Mesenchymal stem cell (in vitro differentiated cells and primary cell): ENCODE measurements at regions not wholly inside any gene's neighbourhood (a gene's known extent, or its start where the extent isn't known, plus 50 kb on each side); places are given as distances from the start of the nearest gene placed in this dataset.
"Not testable (repeated sequence)": the region's sequence is repeated elsewhere in the genome, so short reads cannot be mapped to it uniquely, and the experiment has no call there.

Experiments
- DNase-seq: peaks from one replicate; pipeline ENCODE4 v3.0.0-alpha.2; 2013
- H2AFZ ChIP-seq: one replicate; pipeline ENCODE4 v1.6.1; 2013; ENCODE audit warnings: low read depth, mild to moderate bottlenecking, control low read depth, inconsistent platforms, low read length, moderate library complexity
- H2AK5ac ChIP-seq: 2 replicates; pipeline ENCODE4 v1.6.1; 2013; ENCODE audit warnings: low read length, moderate library complexity, mild to moderate bottlenecking, inconsistent platforms; ENCODE audit not compliant: severe bottlenecking
- H2BK120ac ChIP-seq: one replicate; pipeline ENCODE4 v1.6.1; 2013; ENCODE audit warnings: low read depth, mild to moderate bottlenecking, inconsistent platforms, low read length, moderate library complexity
- H2BK12ac ChIP-seq, 2 experiments: one replicate each; pipeline ENCODE4 v1.6.1; 2013; ENCODE audit warnings: inconsistent platforms in 2 of 2, low read length in 2 of 2, mild to moderate bottlenecking in 2 of 2, moderate library complexity in 2 of 2, control low read depth in 1 of 2
- H2BK15ac ChIP-seq: one replicate; pipeline ENCODE4 v1.6.1; 2013; ENCODE audit warnings: mild to moderate bottlenecking, low read depth, inconsistent platforms; ENCODE audit not compliant: poor library complexity, severe bottlenecking
- H2BK5ac ChIP-seq: 2 replicates; pipeline ENCODE4 v1.6.1; 2013; ENCODE audit warnings: low read depth, mild to moderate bottlenecking, low read length, control low read depth, inconsistent platforms; ENCODE audit not compliant: poor library complexity, severe bottlenecking
- H3K14ac ChIP-seq, 2 experiments: one replicate each; pipeline ENCODE4 v1.6.1; 2013; ENCODE audit warnings: inconsistent platforms in 2 of 2, low read length in 2 of 2, control low read depth in 1 of 2, mild to moderate bottlenecking in 1 of 2, moderate library complexity in 1 of 2
- H3K18ac ChIP-seq, 2 experiments: one replicate each; pipeline ENCODE4 v1.6.1; 2013; ENCODE audit warnings: inconsistent platforms in 2 of 2, low read length in 2 of 2, control low read depth in 1 of 2, low read depth in 1 of 2, mild to moderate bottlenecking in 1 of 2
- H3K23ac ChIP-seq, 2 experiments: one replicate each; pipeline ENCODE4 v1.6.1; 2013; ENCODE audit warnings: inconsistent platforms in 2 of 2, low read length in 2 of 2, mild to moderate bottlenecking in 2 of 2, moderate library complexity in 2 of 2, control low read depth in 1 of 2
- H3K27ac ChIP-seq: 2 replicates; pipeline ENCODE4 v1.5.1; 2013; ENCODE audit warnings: mild to moderate bottlenecking, moderate library complexity, low read length, control low read depth, inconsistent platforms; ENCODE audit not compliant: poor library complexity, severe bottlenecking
- H3K27me3 ChIP-seq, 2 experiments: 2 replicates each; pipeline versions ENCODE4 v1.6.1 to v1.7.0; 2013; ENCODE audit warnings: low read length in 2 of 2, mild to moderate bottlenecking in 2 of 2, moderate library complexity in 2 of 2, control low read depth in 1 of 2, inconsistent platforms in 1 of 2; ENCODE audit not compliant: control insufficient read depth in 1 of 2, insufficient read depth in 1 of 2
- H3K36me3 ChIP-seq, 2 experiments: 2 replicates each; pipeline versions ENCODE4 v1.6.1 to v1.7.0; 2013; ENCODE audit warnings: low read length in 2 of 2, control low read depth in 1 of 2, inconsistent platforms in 1 of 2, low read depth in 1 of 2, mild to moderate bottlenecking in 1 of 2; ENCODE audit not compliant: insufficient read depth in 2 of 2, control insufficient read depth in 1 of 2
- H3K4ac ChIP-seq, 2 experiments: one replicate each; pipeline ENCODE4 v1.6.1; 2013; ENCODE audit warnings: inconsistent platforms in 2 of 2, low read length in 2 of 2, mild to moderate bottlenecking in 2 of 2, moderate library complexity in 2 of 2, control low read depth in 1 of 2, low read depth in 1 of 2
- H3K4me1 ChIP-seq: 2 replicates; pipeline ENCODE4 v1.6.1; 2013; ENCODE audit warnings: low read depth, low read length, control low read depth; ENCODE audit not compliant: control insufficient read depth, insufficient read depth
- H3K4me2 ChIP-seq: 2 replicates; pipeline ENCODE4 v1.6.1; 2013; ENCODE audit warnings: low read length, mild to moderate bottlenecking, inconsistent platforms; ENCODE audit not compliant: poor library complexity, severe bottlenecking
- H3K4me3 ChIP-seq, 2 experiments: 2 replicates each; pipeline versions ENCODE4 v1.5.1 to v1.7.0; 2013; ENCODE audit warnings: low read length in 2 of 2, mild to moderate bottlenecking in 2 of 2, control low read depth in 1 of 2, low read depth in 1 of 2; ENCODE audit not compliant: insufficient read depth in 1 of 2
- H3K79me1 ChIP-seq: replicated peaks from 2 replicates; pipeline ENCODE4 v1.6.1; 2013; ENCODE audit warnings: mild to moderate bottlenecking, control low read depth, low read length, inconsistent platforms; ENCODE audit not compliant: poor library complexity, severe bottlenecking
- H3K9ac ChIP-seq: 2 replicates; pipeline ENCODE4 v1.7.0; 2013; ENCODE audit warnings: mild to moderate bottlenecking, low read length, moderate library complexity
- H3K9me3 ChIP-seq: 2 replicates; pipeline ENCODE4 v1.7.0; 2013; ENCODE audit warnings: mild to moderate bottlenecking, low read length; ENCODE audit not compliant: control insufficient read depth
- H4K8ac ChIP-seq: one replicate; pipeline ENCODE4 v1.6.1; 2013; ENCODE audit warnings: inconsistent platforms, mild to moderate bottlenecking, low read length, moderate library complexity
- H4K91ac ChIP-seq: one replicate; pipeline ENCODE4 v1.6.1; 2013; ENCODE audit warnings: mild to moderate bottlenecking, low read length, inconsistent platforms
- WGBS: methylation state at CpG from one replicate; pipeline ENCODE4 v1.1.7; 2013; ENCODE audit warnings: mixed read lengths; 5-methylcytosine and 5-hydroxymethylcytosine counted together

DNA sequence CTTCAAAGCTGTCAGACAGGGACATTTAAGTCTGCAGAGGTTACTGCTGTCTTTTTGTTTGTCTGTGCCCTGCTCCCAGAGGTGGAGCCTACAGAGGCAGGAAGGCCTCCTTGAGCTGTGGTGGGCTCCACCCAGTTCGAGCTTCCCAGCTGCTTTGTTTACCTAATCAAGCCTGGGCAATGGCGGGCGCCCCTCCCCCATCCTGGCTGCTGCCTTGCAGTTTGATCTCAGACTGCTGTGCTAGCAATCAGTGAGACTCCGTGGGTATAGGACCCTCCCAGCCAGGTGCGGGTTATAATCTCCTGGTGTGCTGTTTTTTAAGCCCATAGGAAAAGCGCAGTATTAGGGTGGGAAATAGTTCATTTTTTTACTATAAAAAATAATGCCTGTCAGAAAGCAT, 894.2 kb downstream of the EFNA5 start:
- not testable (repeated sequence) for H2BK5ac ChIP-seq, H3K4me2 ChIP-seq

DNA sequence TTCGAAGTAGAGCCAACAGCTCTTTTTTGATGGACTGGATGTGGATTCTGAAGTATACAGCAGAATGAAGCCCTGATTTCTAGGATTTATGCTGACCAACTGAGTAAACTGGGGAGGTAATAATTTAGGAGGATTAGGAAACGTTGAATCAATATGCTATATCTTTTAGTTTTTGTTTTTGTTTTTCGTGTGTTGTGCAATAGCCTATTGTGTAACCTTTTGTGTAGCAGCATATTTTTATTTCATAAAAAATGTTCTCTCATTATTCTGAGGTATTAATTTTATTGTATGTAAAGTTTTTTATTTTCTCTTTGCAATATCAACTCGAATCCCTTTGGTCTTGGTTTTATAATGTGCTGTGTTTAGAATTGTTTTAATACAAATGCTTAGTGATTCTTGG, 902.3 kb downstream of the EFNA5 start:
- Histone ChIP-seq H2BK12ac (no peak overlapping the region), H3K18ac (no peak overlapping the region), H3K9ac (no peak overlapping the region), H3K23ac (no peak overlapping the region), H3K27me3 (no peaks in the 10 kb centered on the region), H3K79me1 (no peaks in the 10 kb centered on the region), H3K9me3 (no peaks in the 10 kb centered on the region), H2BK5ac (no peak overlapping the region), H3K27ac (no peak overlapping the region), H3K4me1 (no peaks in the 10 kb centered on the region), H4K8ac (no peak overlapping the region), H2AK5ac (no peak overlapping the region), H3K4me2 (no peak overlapping the region), H2BK15ac (no peak overlapping the region), H2BK120ac (no peak overlapping the region), H3K4ac (no peak overlapping the region), H2AFZ (no peak overlapping the region), H3K4me3 (no peak overlapping the region), H3K36me3 (no peaks in the 10 kb centered on the region), H4K91ac (no peak overlapping the region), H3K14ac (no peak overlapping the region)
- DNase-seq = no peak
- WGBS = 81% methylated on average over 2 of the region's 4 CpGs

More for the DNA sequence above, 894.2 kb downstream of the EFNA5 start:
- not testable (repeated sequence) for H3K27me3 ChIP-seq, H3K23ac ChIP-seq, H3K14ac ChIP-seq, H4K8ac ChIP-seq, H3K18ac ChIP-seq, H2BK15ac ChIP-seq, H3K27ac ChIP-seq, H3K36me3 ChIP-seq, H2BK12ac ChIP-seq, H3K79me1 ChIP-seq, H3K9ac ChIP-seq, H2BK120ac ChIP-seq, H3K4me1 ChIP-seq, H3K4me3 ChIP-seq, H2AFZ ChIP-seq, H3K4ac ChIP-seq, H2AK5ac ChIP-seq, DNase-seq, H3K9me3 ChIP-seq, H4K91ac ChIP-seq
- 59% methylated on average over 4 of the region's 6 CpGs for WGBS

- Histone ChIP-seq H2BK15ac (no peak overlapping the region), H3K9me3 (no peaks in the 10 kb centered on the region)
These were observed 903.8 kb downstream of the EFNA5 start for GRCh38 chr5:106766916-106767315.

GRCh38 chr5:106759581-106759980, 911.2 kb downstream of the EFNA5 start:
- WGBS = 75% methylated on average over 3 of the region's 3 CpGs
- no peaks in the 10 kb centered on the region for H3K27me3 ChIP-seq
- no peaks in the 10 kb centered on the region for H3K4me1 ChIP-seq
- no peak overlapping the region for H3K4ac ChIP-seq
- H3K4me3 ChIP-seq = no peak overlapping the region
- H2BK120ac ChIP-seq = no peak overlapping the region
- H3K9ac ChIP-seq = no peak overlapping the region
- H4K8ac ChIP-seq = no peak overlapping the region
- no peak overlapping the region for H3K23ac ChIP-seq
- no peak overlapping the region for H3K27ac ChIP-seq
- no peak overlapping the region for H3K4me2 ChIP-seq
- no peak overlapping the region for H2BK15ac ChIP-seq
- no peak overlapping the region for H2AK5ac ChIP-seq
- no peaks in the 10 kb centered on the region for H3K79me1 ChIP-seq
- H2BK12ac ChIP-seq = no peak overlapping the region
- H2BK5ac ChIP-seq = no peak overlapping the region
- H2AFZ ChIP-seq = no peak overlapping the region
- H3K18ac ChIP-seq = no peak overlapping the region
- DNase-seq = peak; percentile 10
- no peak overlapping the region for H4K91ac ChIP-seq
- H3K9me3 ChIP-seq = no peaks in the 10 kb centered on the region
- H3K36me3 ChIP-seq = no peaks in the 10 kb centered on the region
- no peak overlapping the region for H3K14ac ChIP-seq

More at GRCh38 chr5:106766916-106767315, 903.8 kb downstream of the EFNA5 start:
- Histone ChIP-seq H3K27ac (no peak overlapping the region), H3K27me3 (no peaks in the 10 kb centered on the region), H3K4me2 (no peak overlapping the region), H4K8ac (no peak overlapping the region), H2BK5ac (no peak overlapping the region), H2BK12ac (no peak overlapping the region), H3K4ac (no peak overlapping the region), H3K18ac (no peak overlapping the region), H3K36me3 (no peaks in the 10 kb centered on the region), H3K14ac (no peak overlapping the region), H3K4me3 (no peak overlapping the region), H3K4me1 (no peaks in the 10 kb centered on the region), H2AFZ (no peak overlapping the region), H3K9ac (no peak overlapping the region), H3K79me1 (no peaks in the 10 kb centered on the region), H3K23ac (no peak overlapping the region), H2BK120ac (no peak overlapping the region), H4K91ac (no peak overlapping the region), H2AK5ac (no peak overlapping the region)
- WGBS = 100% methylated on average over 1 of the region's 2 CpGs
- no peak for DNase-seq
